Left lung (tissue), 4 donors: ENCODE measurements at regions not wholly inside any gene's neighbourhood (a gene's known extent, or its start where the extent isn't known, plus 50 kb on each side); places are given as distances from the start of the nearest gene placed in this dataset.

ENCODE experiments used
- ATAC-seq: fragments of 200-7000 bp; cut with Tn5 transposase; one replicate; pipeline ENCODE4 v1.9.1; 2020; ENCODE audit warnings: moderate library complexity
- DNase-seq, 4 donors: peaks; one replicate each; pipeline ENCODE4 v3.0.0-alpha.2; 2013 to 2020
- H3K27ac ChIP-seq, 2 donors: fragments of 200-600 bp; sonication (generic) in 1 of 2; one replicate each; pipeline versions ENCODE4 v1.5.0 to v1.8.0; 2020 to 2021
- H3K27me3 ChIP-seq, 2 donors: fragments of 200-600 bp; sonication (generic) in 1 of 2; one replicate each; pipeline versions ENCODE4 v1.5.0 to v1.8.0; 2020 to 2021
- H3K36me3 ChIP-seq, 2 donors: fragments of 200-600 bp; sonication (generic) in 1 of 2; one replicate each; pipeline versions ENCODE4 v1.5.0 to v1.8.0; 2020 to 2021
- H3K4me1 ChIP-seq, 2 donors: fragments of 200-600 bp; one replicate each; pipeline ENCODE4 v1.8.0; 2021
- H3K4me3 ChIP-seq, 2 donors: fragments of 200-600 bp; sonication (generic) in 1 of 2; one replicate each; pipeline versions ENCODE4 v1.5.0 to v1.8.0; 2020 to 2021; ENCODE audit warnings: mild to moderate bottlenecking in 1 of 2
- H3K9me3 ChIP-seq, 2 donors: fragments of 200-600 bp; sonication (generic) in 1 of 2; one replicate each; pipeline versions ENCODE4 v1.5.0 to v1.8.0; 2020 to 2021
- intact Hi-C, 2 donors: fragments of 100-400 bp; cut with DNase I; formaldehyde crosslinking; loops; one replicate each; pipeline versions ENCODE4 v1.11.2 to v1.14.2; 2022
- TF ChIP-seq, protein P1 (sequence below), 2 donors: fragments of 200-600 bp; sonication (generic) in 1 of 2; IDR thresholded peaks; one replicate each; pipeline versions ENCODE4 v1.5.0 to v1.8.0; 2021; ENCODE audit warnings: antibody characterized with exemption in 2 of 2
- donor health status: DM: no; HTN: yes; CAD: no.
- donor health status: DM: no; HTN: no; CAD: no.

DNA sequence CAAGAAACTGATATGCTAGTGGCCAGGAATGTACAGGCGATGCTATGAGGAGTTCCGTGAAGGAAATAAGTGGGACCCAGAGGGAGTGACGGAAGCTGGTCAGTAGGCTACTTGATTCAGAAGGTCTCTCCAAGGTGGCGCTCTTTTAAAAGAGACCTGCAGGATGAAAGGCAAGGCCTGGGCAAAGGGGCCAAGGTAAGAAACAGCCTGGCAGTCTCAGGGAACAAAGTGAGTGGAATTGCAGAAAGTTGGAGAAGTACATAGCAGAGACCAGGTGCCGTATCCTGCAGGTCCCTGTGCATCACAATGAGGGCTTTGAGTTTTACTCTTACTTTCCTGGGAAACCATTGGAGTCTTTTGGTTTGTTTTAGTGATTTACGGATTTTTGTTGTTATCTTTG, 905.6 kb downstream of the BCL11B start:
- Histone ChIP-seq H3K27ac (no peak overlapping the region), H3K4me1 (no peaks in the 10 kb centered on the region), H3K4me3 (no peak overlapping the region), H3K36me3 (no peaks in the 10 kb centered on the region), H3K27me3 (no peaks in the 10 kb centered on the region), H3K9me3 (peaks cover 0 to 3% of the 10 kb centered on the region in 2 donors)
- TF ChIP-seq, protein P1, sequence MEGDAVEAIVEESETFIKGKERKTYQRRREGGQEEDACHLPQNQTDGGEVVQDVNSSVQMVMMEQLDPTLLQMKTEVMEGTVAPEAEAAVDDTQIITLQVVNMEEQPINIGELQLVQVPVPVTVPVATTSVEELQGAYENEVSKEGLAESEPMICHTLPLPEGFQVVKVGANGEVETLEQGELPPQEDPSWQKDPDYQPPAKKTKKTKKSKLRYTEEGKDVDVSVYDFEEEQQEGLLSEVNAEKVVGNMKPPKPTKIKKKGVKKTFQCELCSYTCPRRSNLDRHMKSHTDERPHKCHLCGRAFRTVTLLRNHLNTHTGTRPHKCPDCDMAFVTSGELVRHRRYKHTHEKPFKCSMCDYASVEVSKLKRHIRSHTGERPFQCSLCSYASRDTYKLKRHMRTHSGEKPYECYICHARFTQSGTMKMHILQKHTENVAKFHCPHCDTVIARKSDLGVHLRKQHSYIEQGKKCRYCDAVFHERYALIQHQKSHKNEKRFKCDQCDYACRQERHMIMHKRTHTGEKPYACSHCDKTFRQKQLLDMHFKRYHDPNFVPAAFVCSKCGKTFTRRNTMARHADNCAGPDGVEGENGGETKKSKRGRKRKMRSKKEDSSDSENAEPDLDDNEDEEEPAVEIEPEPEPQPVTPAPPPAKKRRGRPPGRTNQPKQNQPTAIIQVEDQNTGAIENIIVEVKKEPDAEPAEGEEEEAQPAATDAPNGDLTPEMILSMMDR (IDR thresholded peaks at IDR 0.05) = no peak
- DNase-seq (no peak), ATAC-seq (no peak)
- intact Hi-C loops = no loop called here

DNA sequence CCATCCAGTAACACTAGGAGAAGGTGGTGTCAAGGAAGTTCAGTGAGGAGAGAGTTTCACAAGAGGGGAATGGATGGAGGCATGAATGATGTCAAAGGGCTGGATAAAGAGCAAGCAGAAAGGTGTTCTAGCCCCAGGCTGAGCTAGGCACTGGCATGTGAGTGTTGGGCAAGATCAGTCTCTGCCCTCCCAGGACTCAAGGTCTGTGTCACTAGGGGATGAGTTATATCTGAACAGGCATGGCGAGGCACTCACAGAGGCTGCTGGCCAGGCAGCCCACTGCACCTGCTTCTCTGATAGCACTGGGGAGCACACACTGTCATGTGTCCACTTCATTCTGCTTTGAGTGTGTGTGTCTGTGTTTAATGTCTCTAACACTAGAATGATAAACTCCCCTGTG, 903.8 kb downstream of the BCL11B start:
- H3K4me1 ChIP-seq = no peaks in the 10 kb centered on the region
- H3K27ac ChIP-seq = no peak overlapping the region
- TF ChIP-seq, protein P1 (IDR thresholded peaks at IDR 0.05) = no peak
- intact Hi-C loops = no loop called here
- H3K36me3 ChIP-seq = no peaks in the 10 kb centered on the region
- peaks cover 0 to 3% of the 10 kb centered on the region in 2 donors for H3K9me3 ChIP-seq
- H3K4me3 ChIP-seq = no peak overlapping the region
- no peaks in the 10 kb centered on the region for H3K27me3 ChIP-seq
- ATAC-seq (no peak), DNase-seq (no peak)

DNA sequence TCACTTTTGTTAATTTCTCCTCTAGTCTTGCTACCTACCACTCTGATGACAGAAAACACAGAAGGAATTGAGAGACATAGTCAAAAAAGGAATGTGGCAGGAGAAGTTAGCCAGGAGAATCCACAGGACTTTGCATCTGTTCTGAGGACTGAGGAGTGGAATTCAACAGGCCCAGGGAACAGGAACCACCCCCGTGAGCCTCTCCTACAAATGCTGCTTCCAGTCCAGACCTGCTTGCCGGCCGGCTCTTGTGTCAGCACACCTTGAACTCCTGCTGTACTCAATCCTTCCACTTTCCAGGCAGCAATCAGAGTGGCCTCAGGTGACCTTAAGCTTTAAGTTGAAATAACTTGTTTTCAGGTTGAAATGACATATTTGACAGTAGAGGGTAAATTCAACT, 903.1 kb downstream of the BCL11B start:
- H3K4me3 ChIP-seq = no peak overlapping the region
- peaks cover 0 to 3% of the 10 kb centered on the region in 2 donors for H3K9me3 ChIP-seq
- DNase-seq (no peak), ATAC-seq (no peak)
- no peaks in the 10 kb centered on the region for H3K27me3 ChIP-seq
- no peaks in the 10 kb centered on the region for H3K4me1 ChIP-seq
- H3K27ac ChIP-seq = no peak overlapping the region
- H3K36me3 ChIP-seq = no peaks in the 10 kb centered on the region
- intact Hi-C loops = no loop called here
- TF ChIP-seq, protein P1 (IDR thresholded peaks at IDR 0.05) = no peak

DNA sequence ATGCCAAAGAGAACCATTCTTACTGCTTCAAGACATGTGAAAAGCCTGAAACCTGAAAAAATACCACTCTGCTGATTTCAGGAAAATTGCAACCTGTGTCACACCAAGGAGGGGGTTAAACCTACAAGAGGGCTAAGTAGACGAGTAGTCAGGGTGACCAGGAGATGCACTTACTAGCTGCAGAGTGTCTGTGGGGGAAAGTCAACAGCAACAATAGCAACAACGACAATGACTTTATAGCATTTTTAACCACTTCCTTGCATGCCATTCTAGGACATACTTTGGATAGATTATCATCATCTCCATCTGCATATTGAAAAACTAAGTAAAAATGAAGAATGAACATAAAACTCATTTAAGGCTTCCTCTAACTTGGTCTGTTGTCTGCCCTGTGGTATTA, 902.7 kb downstream of the BCL11B start:
- H3K4me1 ChIP-seq = no peaks in the 10 kb centered on the region
- intact Hi-C loops = no loop called here
- H3K27ac ChIP-seq = no peak overlapping the region
- no peak for DNase-seq
- H3K36me3 ChIP-seq = no peaks in the 10 kb centered on the region
- H3K9me3 ChIP-seq = peaks cover 0 to 3% of the 10 kb centered on the region in 2 donors
- H3K4me3 ChIP-seq = no peak overlapping the region
- TF ChIP-seq, protein P1 (IDR thresholded peaks at IDR 0.05) = no peak
- ATAC-seq = no peak
- H3K27me3 ChIP-seq = no peaks in the 10 kb centered on the region

DNA sequence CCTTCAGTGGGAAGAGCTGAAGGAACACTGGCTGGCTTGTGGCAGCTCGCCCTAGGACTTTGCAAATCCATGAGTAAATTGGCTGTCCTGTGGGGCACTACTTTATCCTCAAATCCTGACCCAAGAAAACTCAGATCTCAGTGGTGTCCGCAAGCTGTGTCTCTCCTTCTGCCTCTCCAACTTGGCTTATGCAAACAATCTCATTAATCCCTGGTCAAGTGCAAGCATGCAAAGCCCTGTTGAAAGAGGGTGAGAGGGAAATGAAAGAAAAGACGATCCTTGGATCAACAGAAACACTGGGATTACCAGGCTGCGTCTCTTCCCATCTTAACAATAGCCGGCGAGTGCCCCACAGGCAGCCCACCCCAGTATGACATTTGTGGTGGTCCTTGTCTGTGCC, 901.6 kb downstream of the BCL11B start:
- intact Hi-C loops = no loop called here
- Histone ChIP-seq H3K4me3 (no peak overlapping the region), H3K9me3 (peaks cover 0 to 3% of the 10 kb centered on the region in 2 donors), H3K4me1 (no peaks in the 10 kb centered on the region), H3K27ac (no peak overlapping the region), H3K36me3 (no peaks in the 10 kb centered on the region), H3K27me3 (no peaks in the 10 kb centered on the region)
- DNase-seq (no peak), ATAC-seq (no peak)
- TF ChIP-seq, protein P1 (IDR thresholded peaks at IDR 0.05) = no peak
